ENCODE measurements at regions not wholly inside any gene's neighbourhood (a gene's known extent, or its start where the extent isn't known, plus 50 kb on each side); places are given as distances from the start of the nearest gene placed in this dataset.

GRCh38 chr14:96951511-96951910 is 154.3 kb downstream of the VRK1 start:
- no peak for TF ChIP-seq CTCF (conservative IDR thresholded peaks at IDR 0.05; ENCODE audit: low read depth, low read length)
- no peak overlapping the region for H3K4me3 ChIP-seq (ENCODE audit: low read length)

DNA sequence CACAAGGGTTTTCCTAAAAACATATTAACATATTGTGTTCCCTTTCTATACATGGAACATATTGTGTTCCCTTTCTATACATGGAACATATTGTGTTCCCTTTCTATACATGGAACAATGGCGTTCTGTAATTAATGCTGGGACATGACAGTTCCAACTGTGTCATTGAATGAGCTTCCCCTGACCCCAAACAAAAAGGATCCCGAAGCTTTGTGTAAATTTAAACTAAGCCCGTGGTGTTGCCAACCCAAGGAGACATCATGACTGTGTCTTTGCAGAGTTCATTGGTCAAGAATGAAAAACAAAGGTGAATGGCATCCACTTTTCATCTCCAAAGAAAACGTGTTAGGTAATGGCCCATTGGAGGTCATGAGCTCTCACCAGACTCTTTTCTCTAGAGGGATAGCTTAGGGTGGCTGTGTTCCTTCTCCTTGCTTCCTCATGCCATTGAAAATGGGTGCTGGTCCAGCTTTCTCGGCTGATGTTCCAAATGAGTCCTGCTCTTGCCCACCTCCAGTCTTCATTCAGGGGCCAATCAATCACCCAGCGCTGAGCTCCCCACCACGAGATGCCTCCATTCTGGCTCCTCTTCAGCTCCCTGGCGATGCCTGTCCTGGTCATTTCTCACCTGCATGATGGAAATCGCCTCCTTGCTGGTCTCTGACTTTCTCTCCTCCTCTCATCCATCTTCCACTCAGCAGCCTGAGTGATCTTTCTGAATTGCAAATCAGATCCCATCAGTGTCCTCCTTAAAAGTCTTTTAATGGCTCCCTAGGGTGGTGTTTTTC is 156.1 kb downstream of the VRK1 start:
- TF ChIP-seq CTCF (conservative IDR thresholded peaks at IDR 0.05; ENCODE audit: low read depth, low read length) = no peak
- no peak for DNase-seq (ENCODE audit: low read depth)
- no peak overlapping the region for H3K4me3 ChIP-seq (ENCODE audit: low read length)

More at GRCh38 chr14:96951511-96951910, 154.3 kb downstream of the VRK1 start:
- no peak for DNase-seq (ENCODE audit: low read depth)

- TF ChIP-seq CTCF (conservative IDR thresholded peaks at IDR 0.05; ENCODE audit: low read depth, low read length) = no peak
- DNase-seq (ENCODE audit: low read depth) = no peak
- no peak overlapping the region for H3K4me3 ChIP-seq (ENCODE audit: low read length)
These were observed 156.6 kb downstream of the VRK1 start for GRCh38 chr14:96953875-96954185.

- TF ChIP-seq CTCF (conservative IDR thresholded peaks at IDR 0.05; ENCODE audit: low read depth, low read length) = no peak
- no peak for DNase-seq (ENCODE audit: low read depth)
- H3K4me3 ChIP-seq (ENCODE audit: low read length) = no peak overlapping the region
These were observed 159.5 kb downstream of the VRK1 start for GRCh38 chr14:96956464-96957239.

GRCh38 chr14:96958057-96958456 is 160.9 kb downstream of the VRK1 start:
- H3K4me3 ChIP-seq (ENCODE audit: low read length) = no peak overlapping the region
- TF ChIP-seq CTCF (conservative IDR thresholded peaks at IDR 0.05; ENCODE audit: low read depth, low read length) = no peak
- no peak for DNase-seq (ENCODE audit: low read depth)

DNA sequence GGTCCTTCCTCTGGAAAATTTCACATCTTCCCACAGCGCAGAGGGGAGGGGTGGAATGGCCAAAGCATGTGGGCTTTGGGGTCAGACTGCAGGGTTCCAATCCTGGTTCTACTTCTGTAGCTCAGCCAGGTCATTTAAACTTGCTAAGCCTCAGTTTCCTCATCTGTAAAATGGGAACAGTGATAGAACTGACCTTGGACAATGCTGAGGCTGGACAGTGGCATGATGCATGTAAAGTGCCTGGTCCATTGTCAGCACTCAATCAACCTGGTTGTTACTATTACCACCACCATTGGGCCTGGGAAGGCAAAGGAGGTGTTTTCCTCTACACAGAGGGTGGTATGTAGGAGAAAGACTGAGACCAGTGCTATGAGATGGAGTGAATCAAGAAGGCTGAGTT is 162.8 kb downstream of the VRK1 start:
- TF ChIP-seq CTCF (conservative IDR thresholded peaks at IDR 0.05; ENCODE audit: low read depth, low read length) = no peak
- H3K4me3 ChIP-seq (ENCODE audit: low read length) = no peak overlapping the region
- no peak for DNase-seq (ENCODE audit: low read depth)

Measured in retinal pigment epithelial cell (primary cell).